Adrenal gland (tissue), 5 donors: ENCODE measurements at regions not wholly inside any gene's neighbourhood (a gene's known extent, or its start where the extent isn't known, plus 50 kb on each side); places are given as distances from the start of the nearest gene placed in this dataset.

Experiments used
- CTCF ChIP-seq, 6 experiments: fragments of 450-650 bp in 4 of 6; fragments of 200-600 bp in 2 of 6; sonication (generic) in 1 of 6; IDR thresholded peaks; 1 replicate in 5 of 6; 2 replicates in 1 of 6; pipeline versions ENCODE4 v1.5.1 to v1.8.0; 2016 to 2021; ENCODE audit warnings: antibody characterized with exemption in 6 of 6, mild to moderate bottlenecking in 2 of 6, moderate library complexity in 1 of 6
- POLR2A ChIP-seq, 2 donors: fragments of 450-650 bp; IDR thresholded peaks; one replicate each; pipeline ENCODE4 v1.6.1; 2017; ENCODE audit warnings: antibody characterized with exemption in 2 of 2, mild to moderate bottlenecking in 2 of 2, moderate library complexity in 1 of 2
- donor health status: DM: no; HTN: no; CAD: no.

- TF ChIP-seq CTCF (IDR thresholded peaks at IDR 0.05) = no peak
- no peak for TF ChIP-seq POLR2A (IDR thresholded peaks at IDR 0.05)
These were observed 137.8 kb downstream of the PHLDA1 start for GRCh38 chr12:75893765-75894164.
